Retinal pigment epithelial cell (primary cell): ENCODE measurements at regions not wholly inside any gene's neighbourhood (a gene's known extent, or its start where the extent isn't known, plus 50 kb on each side); places are given as distances from the start of the nearest gene placed in this dataset.

Source experiments
- DNase-seq: peaks from one replicate; pipeline ENCODE4 v3.0.0-alpha.2; 2010; ENCODE audit warnings: low read depth
- H3K4me3 ChIP-seq: 2 replicates; pipeline ENCODE4 v1.5.1; 2011; ENCODE audit warnings: mild to moderate bottlenecking, low read length, control low read depth, moderate library complexity
- TF ChIP-seq, protein P1 (sequence below): conservative IDR thresholded peaks from 2 replicates; pipeline ENCODE4 v1.5.1; 2011; ENCODE audit warnings: low read depth, low read length, control low read depth, inconsistent platforms

DNA sequence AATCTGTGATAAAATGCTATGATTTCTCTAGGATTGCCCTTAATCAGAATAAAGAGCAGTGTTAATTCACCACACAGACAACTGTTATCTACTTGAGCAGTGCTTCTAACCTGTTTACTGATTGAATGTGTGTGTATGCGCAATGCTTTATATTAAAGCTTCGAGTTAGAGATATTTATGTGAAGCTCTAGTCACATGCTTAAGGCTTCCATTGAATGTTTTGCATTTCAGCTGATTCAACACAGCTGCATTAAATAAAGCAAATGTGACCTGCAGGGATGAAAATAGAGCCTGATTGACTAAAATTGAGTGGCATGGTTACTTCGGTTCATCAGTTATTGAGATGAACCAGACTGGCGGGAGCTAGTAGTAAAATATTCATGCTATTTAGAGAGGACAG lies 395.3 kb downstream of the JRKL start:
- no peak for DNase-seq
- H3K4me3 ChIP-seq: no peak overlapping the region
- TF ChIP-seq, protein P1, sequence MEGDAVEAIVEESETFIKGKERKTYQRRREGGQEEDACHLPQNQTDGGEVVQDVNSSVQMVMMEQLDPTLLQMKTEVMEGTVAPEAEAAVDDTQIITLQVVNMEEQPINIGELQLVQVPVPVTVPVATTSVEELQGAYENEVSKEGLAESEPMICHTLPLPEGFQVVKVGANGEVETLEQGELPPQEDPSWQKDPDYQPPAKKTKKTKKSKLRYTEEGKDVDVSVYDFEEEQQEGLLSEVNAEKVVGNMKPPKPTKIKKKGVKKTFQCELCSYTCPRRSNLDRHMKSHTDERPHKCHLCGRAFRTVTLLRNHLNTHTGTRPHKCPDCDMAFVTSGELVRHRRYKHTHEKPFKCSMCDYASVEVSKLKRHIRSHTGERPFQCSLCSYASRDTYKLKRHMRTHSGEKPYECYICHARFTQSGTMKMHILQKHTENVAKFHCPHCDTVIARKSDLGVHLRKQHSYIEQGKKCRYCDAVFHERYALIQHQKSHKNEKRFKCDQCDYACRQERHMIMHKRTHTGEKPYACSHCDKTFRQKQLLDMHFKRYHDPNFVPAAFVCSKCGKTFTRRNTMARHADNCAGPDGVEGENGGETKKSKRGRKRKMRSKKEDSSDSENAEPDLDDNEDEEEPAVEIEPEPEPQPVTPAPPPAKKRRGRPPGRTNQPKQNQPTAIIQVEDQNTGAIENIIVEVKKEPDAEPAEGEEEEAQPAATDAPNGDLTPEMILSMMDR: no peak

DNA sequence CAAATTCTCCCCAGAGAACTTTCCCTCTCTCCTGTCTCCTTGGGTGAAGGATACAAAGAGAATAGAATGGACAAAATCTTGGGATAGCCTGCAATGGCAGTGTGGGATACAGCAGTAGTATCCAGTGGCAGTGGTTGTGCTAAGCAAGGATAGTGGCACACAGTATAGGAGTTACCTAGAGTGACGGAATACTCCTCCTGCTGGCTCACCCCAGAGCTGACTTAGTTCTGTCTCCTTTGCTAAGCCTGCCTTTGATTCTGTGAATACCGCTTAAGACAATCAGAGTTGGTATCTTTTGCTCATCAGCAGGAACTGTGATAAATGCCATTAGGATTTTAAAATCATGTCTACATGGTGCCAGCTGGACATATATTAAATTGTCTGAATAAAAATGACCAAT lies 404.3 kb downstream of the JRKL start:
- DNase-seq: no peak
- TF ChIP-seq, protein P1: no peak
- no peak overlapping the region for H3K4me3 ChIP-seq

DNA sequence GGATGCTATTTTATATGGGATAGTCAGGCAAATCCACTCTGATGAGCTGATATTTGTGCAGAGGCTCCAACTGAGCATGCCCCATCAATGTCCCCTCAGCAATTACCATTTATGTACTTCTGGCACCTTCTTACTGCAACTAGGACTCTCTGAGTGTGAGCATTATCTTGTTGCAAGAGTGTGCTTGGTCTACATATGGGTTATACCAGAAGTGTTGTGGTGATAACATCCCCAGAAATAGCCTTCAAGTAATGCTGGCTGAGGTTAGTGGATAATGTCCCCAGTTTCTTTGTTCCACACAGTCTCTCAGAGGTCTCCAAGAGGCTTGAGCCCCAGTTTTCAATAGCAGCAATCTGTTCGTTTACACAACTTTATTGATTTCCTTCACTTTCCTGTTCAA lies 408.6 kb downstream of the JRKL start:
- no peak overlapping the region for H3K4me3 ChIP-seq
- no peak for DNase-seq
- TF ChIP-seq, protein P1: no peak

DNA sequence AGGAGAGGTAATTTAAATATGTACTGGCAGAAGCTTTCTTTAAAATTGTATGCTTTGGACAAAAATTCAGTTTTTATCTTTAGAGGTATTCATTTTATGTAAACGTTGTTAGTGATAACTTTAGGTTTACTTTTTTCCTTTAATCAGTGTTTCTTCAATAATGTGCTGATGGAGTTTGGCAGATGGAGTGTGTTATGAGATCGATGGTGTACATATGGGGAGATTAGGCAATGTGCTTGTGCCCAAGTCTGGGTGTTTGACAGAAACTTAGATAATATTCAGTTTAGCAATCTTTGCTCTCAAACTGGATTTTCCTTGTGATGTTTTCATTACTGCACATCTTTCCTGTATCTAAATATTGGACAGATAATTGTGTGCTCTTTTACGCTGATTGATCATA lies 425.4 kb downstream of the JRKL start:
- DNase-seq: no peak
- TF ChIP-seq, protein P1: no peak
- no peak overlapping the region for H3K4me3 ChIP-seq

DNA sequence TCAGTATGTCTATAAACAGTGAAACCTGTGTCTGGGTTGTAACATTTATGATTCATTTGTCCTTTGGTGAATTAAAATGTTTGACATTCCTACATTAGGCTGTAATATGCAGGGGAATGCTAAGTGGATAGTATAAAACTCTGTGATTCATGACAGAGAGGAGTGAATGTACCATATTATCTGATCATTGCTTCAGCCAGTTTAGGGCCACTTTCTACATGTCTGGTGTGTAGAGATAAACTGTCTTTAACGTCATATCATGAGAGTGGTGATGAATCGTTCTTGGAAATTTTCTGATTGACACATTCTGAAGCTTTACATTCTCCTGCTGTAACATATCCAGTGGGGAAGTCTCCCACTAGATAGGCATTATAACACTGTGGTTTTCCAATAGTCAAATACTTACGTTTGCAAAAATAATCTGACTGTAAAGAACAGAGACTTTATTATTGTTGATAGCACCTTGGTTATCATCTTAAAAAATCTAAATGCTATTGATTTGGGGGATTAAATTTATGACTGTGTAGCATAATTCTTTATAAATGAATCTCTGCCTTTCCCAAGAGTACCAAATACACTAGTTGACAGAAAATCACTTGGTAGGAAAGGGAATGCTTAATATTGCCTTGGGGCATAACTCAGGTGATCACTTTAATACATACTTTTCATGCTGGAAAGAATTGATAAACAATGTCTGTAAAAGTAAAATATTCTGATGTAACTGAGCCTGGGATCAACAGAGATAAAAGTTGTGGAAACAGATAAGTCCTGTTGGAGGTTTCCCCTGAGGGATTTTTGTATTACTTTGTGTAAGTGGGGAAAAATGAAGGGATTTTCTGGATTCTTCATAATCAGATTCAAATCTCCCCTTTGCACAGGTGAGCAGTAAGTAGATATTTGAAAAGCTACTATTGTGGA lies 427.9 kb downstream of the JRKL start:
- peak; percentile 58 for DNase-seq
- no peak overlapping the region for H3K4me3 ChIP-seq
- TF ChIP-seq, protein P1: no peak

DNA sequence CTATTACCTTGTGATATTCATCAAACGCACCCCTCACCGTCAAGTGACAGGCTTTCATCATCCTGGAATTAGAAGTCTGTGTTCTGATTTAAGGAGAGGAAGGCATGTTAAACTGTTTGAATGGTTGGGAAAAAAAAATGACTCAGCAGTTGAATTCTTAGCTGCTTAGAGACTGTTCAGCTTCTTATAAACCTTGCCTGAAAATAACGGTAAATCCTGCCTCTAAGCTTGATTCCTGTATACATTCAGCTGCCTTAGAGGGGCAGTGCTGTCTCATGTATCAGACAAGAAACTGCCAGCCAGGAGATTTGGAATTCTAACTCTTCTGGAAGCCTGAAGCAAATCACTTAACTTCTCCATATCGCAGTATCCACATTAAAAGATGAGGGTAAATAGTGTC lies 437.4 kb downstream of the JRKL start:
- TF ChIP-seq, protein P1: peak; percentile 54
- DNase-seq: peak; percentile 81

DNA sequence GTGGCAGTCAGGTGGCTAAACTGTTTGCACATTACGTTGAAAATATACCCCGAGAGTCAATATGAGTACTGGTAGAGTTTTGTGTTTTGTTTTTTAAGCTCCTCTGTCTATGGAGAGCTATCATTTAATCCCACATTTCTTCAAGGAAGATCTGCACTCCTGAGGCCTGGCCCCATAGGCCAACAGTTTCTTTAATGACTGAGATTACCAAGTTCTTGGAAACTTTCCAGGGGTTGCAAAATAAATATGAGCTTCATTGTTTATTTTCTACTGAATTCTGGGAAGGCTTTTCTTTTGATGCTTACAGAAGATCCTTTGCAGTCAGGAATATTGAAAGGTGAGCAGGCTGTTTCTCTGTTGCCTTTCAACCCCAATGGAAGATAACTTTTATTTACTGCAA lies 452.0 kb downstream of the JRKL start:
- DNase-seq: no peak
- H3K4me3 ChIP-seq: no peak overlapping the region
- TF ChIP-seq, protein P1: no peak

More for the DNA sequence above, 437.4 kb downstream of the JRKL start:
- no peak overlapping the region for H3K4me3 ChIP-seq
